Activated CD4-positive, alpha-beta T cell treated with anti-CD3 and anti-CD28 coated beads for 36 hours (primary cell): ENCODE measurements at regions not wholly inside any gene's neighbourhood (a gene's known extent, or its start where the extent isn't known, plus 50 kb on each side); places are given as distances from the start of the nearest gene placed in this dataset.

ENCODE experiments used
- ATAC-seq: fragments of 200-7000 bp; cut with Tn5 transposase; one replicate; pipeline ENCODE4 v1.10.0; 2021; ENCODE audit warnings: mild to moderate bottlenecking, moderate library complexity
- CTCF ChIA-PET: fragments of 350-600 bp; sonication (Branson Sonifier 250); formaldehyde crosslinking; loops from one replicate; lab custom pipeline; 2021; ENCODE audit warnings: antibody characterized with exemption; lab: Charles Lee
- POLR2A ChIA-PET: fragments of 350-600 bp; sonication (Branson Sonifier 250); formaldehyde crosslinking; loops from one replicate; lab custom pipeline; 2021; ENCODE audit warnings: antibody characterized with exemption, inconsistent platforms; lab: Charles Lee
- DNase-seq: peaks from one replicate; pipeline ENCODE4 v3.0.0-alpha.2; 2020
- H3K27ac Mint-ChIP-seq: one replicate; pipeline ENCODE4 v1.8.0; 2021; ENCODE audit warnings: mixed read lengths
- H3K27me3 Mint-ChIP-seq: one replicate; pipeline ENCODE4 v1.8.0; 2021; ENCODE audit warnings: mixed read lengths
- H3K36me3 Mint-ChIP-seq: one replicate; pipeline ENCODE4 v1.8.0; 2021; ENCODE audit warnings: low read depth, mixed read lengths
- H3K4me1 Mint-ChIP-seq: one replicate; pipeline ENCODE4 v1.8.0; 2021; ENCODE audit warnings: mixed read lengths
- H3K4me3 Mint-ChIP-seq: one replicate; pipeline ENCODE4 v1.8.0; 2021; ENCODE audit warnings: mild to moderate bottlenecking, moderate library complexity, mixed read lengths
- H3K9me3 Mint-ChIP-seq: one replicate; pipeline ENCODE4 v1.8.0; 2021; ENCODE audit warnings: low read depth, mixed read lengths
- intact Hi-C, 2 experiments: fragments of 100-400 bp; cut with DNase I in 1 of 2; cut with micrococcal nuclease in 1 of 2; formaldehyde crosslinking; loops; one replicate each; pipeline versions ENCODE4 v1.14.2 to v1.15.1; 2022 to 2024; cut with DNase I, micrococcal nuclease

DNA sequence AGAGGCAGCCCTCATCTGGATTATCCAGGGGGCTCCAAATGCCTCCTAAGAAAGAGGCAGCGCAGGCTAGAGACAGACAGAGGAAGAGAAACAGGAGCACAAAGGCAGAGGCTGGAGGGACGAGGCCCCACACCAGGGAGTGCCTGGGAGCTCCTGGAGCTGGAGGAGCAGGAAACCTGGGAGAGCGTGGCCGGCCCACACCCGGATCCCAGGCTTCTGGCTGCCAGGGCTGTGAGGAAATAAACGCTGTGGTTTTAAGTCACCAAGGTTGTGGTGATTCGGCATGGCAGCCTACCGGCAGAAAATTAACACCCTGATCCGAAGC is 165.5 kb downstream of the OLFM1 start:
- ATAC-seq = no peak
- DNase-seq = no peak
- Mint-ChIP-seq H3K4me1 (no peaks in the 10 kb centered on the region), H3K4me3 (no peak overlapping the region), H3K27ac (no peak overlapping the region), H3K9me3 (no peaks in the 10 kb centered on the region), H3K27me3 (peaks cover 10% of the 10 kb centered on the region), H3K36me3 (no peaks in the 10 kb centered on the region)
- intact Hi-C loops = no loop called here
- ChIA-PET POLR2A (no interaction called here), CTCF (no interaction called here)

DNA sequence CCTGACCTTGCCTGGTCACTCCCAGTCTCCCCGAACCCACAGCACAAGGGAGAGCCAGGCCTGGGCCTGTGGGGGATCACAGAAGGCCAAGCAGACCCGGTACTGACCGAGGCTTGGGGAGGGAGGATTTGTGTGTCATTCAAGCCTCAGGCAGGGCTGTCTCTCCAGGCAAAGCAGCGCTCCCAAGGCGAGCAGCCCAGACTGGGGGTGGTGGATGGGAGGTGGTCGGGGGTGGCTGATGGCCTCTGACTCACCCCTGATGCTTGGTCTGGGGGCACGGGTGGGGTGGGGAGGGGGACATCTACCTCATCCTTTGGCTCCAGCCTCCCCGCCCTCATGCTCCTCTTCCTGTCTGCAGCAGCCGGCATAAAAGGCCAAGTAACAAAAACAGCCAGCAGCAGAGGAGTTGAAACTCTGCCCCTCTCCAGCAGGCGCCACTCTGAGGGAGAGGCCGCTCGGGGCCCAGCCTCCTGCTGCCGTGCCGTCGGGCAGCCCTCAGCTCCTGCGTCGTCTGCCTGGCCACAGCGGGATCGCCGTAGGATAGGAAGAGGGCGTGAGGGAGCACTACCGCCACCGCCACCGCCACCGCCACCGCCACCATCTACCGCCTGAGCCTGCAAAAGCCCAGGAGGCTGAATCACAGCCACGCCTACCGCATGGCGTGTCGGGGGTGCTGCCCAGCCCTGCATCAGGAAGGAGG is 166.0 kb downstream of the OLFM1 start:
- Mint-ChIP-seq H3K4me3 (no peak overlapping the region), H3K36me3 (no peaks in the 10 kb centered on the region), H3K27me3 (peaks cover 10% of the 10 kb centered on the region), H3K9me3 (no peaks in the 10 kb centered on the region), H3K4me1 (no peaks in the 10 kb centered on the region), H3K27ac (no peak overlapping the region)
- intact Hi-C loops = no loop called here
- ChIA-PET CTCF (no interaction called here), POLR2A (no interaction called here)
- ATAC-seq = no peak
- DNase-seq = no peak

DNA sequence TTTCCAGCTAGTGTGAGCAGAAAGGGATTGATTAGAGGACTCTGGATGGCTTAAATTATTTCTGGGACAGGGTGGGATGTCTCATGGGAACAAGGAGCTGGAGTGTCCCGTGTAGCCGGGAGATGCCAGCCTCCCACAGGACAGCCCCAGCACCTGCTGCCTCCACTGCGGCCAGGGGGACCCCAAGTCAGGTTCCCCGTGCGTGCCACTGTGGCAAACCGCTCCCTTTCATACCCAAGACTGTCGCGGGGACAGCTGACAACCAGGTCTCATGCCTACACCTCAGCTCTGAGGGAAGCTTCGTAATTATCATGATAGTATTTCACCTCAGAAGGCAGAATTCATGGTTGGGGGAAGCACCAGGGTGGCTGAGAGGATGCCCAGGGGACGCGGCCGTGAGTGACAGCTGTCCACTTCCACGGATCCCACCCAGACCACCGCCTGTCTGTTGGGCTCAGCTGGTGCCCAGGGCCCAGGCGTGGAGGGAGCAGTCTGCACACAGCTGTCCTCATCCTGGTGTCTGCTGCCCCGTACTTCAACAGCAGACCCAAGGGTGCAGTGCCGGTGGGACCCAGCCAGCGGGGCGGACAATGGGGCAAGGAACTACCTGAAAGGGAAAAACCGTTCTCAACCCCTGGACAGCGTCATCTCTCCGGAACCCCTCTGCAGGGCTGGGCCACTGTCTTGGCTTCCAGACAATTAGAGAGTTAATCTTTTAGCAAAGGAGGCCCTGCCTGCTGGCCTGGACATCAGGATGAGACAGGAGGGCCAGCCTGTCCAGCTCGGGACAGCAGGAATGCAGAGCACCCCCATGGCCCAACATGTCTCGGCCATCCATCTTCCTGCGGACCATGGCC is 166.9 kb downstream of the OLFM1 start:
- H3K4me3 Mint-ChIP-seq = no peak overlapping the region
- no peak for ATAC-seq

DNA sequence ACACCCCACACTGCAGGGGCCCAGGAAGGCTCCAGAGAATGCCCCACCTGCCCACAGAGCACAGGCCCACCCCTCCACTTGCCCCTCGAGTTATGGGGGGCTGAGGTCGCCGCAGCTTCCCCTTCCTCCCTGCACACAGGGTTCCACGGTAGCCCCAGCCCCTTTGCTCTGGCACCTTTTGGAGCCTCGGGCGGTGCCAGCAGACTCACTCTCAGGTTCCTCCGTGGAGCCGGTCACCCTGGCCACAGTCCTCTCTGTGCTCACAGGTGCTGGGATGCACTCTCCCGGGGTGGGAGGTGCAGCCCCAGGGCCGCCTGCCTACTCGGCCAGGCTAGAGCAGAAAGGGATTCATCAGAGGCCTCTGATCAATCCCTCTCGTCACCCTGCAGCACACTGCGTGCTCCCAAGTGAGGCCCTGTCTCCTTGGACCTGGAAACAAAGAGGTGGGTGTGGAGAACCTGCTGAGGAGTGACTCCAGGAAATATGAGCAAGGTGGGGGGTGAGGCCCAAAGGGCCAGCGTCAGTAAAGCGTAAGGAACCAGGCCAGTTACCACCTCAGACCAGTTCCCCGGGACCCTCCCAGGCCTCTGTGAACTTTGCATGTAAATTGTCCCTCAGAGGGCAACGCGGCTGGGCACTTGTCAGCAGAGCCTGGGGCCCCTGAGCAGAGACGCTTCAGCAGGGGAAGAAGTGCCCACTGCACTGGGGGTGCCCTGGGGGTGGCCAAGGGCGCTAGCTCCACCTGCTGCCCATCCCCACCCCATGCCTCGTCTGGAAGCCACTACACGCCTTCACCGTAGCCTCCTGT is 167.8 kb downstream of the OLFM1 start:
- Mint-ChIP-seq H3K4me3 (no peak overlapping the region), H3K9me3 (no peaks in the 10 kb centered on the region), H3K4me1 (no peaks in the 10 kb centered on the region), H3K36me3 (no peaks in the 10 kb centered on the region), H3K27ac (no peak overlapping the region), H3K27me3 (peaks cover 10% of the 10 kb centered on the region)
- intact Hi-C loops = no loop called here
- no peak for DNase-seq
- ATAC-seq = no peak
- ChIA-PET POLR2A (no interaction called here), CTCF (interaction anchor here (0.6 kb wide), 1 partner anchor 284 kb away, joined by 3 read pairs; no protein-coding TSS in a partner anchor)

More for the DNA sequence above, 166.9 kb downstream of the OLFM1 start:
- ChIA-PET CTCF (interaction anchor here (0.6 kb wide), 1 partner anchor 284 kb away, joined by 3 read pairs; no protein-coding TSS in a partner anchor), POLR2A (no interaction called here)
- H3K27me3 Mint-ChIP-seq = peaks cover 10% of the 10 kb centered on the region
- no peaks in the 10 kb centered on the region for H3K36me3 Mint-ChIP-seq
- intact Hi-C loops = no loop called here
- no peaks in the 10 kb centered on the region for H3K4me1 Mint-ChIP-seq
- H3K9me3 Mint-ChIP-seq = no peaks in the 10 kb centered on the region
- H3K27ac Mint-ChIP-seq = no peak overlapping the region
- DNase-seq = no peak

DNA sequence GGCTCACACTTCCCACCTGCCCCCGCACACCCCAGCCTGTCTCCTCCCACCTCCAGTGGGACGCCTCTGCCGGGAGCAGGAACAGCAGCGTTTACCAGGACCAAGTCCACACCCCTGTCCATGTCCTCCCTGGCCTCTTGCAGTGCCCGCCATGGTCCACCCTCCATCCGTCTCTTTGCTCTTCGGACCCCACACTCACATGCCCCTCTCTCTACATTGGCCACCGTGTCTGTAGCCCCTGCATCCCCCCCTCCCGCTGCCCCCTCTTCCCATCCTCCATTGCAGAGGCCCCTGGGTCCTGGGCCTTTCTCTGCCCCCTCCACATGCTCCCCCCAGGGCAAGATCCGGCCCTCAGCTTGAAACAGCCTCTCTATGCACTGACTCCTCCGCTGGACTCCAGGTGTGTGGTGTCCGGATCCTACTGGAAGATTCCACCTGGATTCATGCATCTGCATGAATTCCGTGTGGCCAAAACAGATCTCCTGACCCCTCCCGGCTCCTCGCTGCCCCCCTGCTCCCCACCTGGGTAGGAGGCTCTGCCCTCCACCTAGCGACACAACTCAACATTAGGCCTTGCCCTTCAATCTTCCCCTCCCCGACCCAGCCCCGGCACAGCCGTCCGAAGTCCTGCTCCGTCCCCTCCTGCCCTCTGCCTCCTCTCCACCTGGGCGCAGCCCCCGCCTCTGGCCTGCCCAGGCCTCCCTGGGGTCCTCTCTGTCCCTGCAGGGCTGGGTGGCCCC is 168.5 kb downstream of the OLFM1 start:
- POLR2A ChIA-PET = no interaction called here
- Mint-ChIP-seq H3K4me3 (no peak overlapping the region), H3K27ac (no peak overlapping the region), H3K9me3 (no peaks in the 10 kb centered on the region), H3K36me3 (no peaks in the 10 kb centered on the region), H3K27me3 (peaks cover 10% of the 10 kb centered on the region), H3K4me1 (no peaks in the 10 kb centered on the region)
- DNase-seq (no peak), ATAC-seq (no peak)
- intact Hi-C loops = no loop called here
- CTCF ChIA-PET = no interaction called here

DNA sequence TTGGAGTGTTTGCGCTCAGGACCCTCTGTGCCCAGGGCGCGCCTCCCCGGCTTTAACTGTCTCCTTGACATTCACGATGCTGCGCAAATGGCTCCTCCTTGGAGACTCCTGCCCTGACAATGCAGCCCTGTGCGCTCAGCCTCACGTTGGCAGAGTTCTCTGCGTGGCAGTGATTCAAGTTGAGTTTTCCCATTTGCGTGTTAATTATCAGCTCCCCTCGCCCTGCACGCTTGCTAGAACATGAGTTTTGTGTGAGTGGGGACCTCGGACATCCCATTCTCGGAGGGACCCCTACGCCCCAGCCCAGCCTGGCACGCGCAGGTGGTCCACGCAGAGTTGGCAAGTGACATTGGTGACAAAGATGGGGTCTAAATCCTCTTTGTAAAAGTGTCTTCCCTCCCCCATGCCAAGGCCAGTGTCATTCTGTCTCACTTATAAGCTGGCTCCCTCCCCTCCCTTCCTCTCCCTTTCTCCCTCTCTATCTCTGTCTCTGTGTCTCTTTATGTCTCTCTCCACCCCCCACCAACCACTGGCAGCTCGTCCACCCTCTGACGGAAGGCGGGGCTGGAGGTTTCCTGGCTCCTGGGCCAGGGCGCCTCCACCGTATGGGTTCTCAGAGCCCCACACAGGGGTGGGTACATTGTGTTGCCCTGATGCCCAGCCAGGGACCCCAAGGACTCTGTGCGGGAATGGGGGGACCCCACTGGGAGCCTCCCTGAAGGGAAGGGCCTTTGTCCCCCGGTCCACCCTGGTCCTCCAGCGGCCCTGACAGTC is 169.3 kb downstream of the OLFM1 start:
- Mint-ChIP-seq H3K4me1 (no peaks in the 10 kb centered on the region), H3K36me3 (no peaks in the 10 kb centered on the region), H3K4me3 (no peak overlapping the region), H3K27me3 (peaks cover 9% of the 10 kb centered on the region), H3K27ac (no peak overlapping the region), H3K9me3 (no peaks in the 10 kb centered on the region)
- no peak for DNase-seq
- ChIA-PET CTCF (no interaction called here), POLR2A (no interaction called here)
- intact Hi-C loops = no loop called here
- no peak for ATAC-seq

DNA sequence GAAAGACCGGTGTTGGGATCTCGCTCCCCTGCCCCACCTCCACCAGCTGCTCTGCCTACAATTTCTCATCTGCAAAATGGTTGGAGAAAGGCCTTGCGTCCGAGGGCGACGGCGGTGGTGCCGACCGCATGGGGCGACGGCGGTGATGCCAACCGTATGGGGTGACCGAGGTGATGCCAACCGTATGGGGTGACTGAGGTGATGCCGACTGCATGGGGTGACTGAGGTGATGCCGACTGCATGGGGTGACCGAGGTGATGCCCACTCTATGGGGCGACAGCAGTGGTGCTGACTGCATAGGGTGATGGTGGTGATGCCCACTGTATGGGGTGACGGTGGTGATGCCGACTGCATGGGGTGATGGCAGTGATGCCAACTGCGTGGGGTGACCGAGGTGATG is 171.0 kb downstream of the OLFM1 start:
- no peak overlapping the region for H3K4me3 Mint-ChIP-seq
- intact Hi-C loops = no loop called here
- peaks cover 3% of the 10 kb centered on the region for H3K27me3 Mint-ChIP-seq
- no peaks in the 10 kb centered on the region for H3K4me1 Mint-ChIP-seq
- H3K9me3 Mint-ChIP-seq = no peaks in the 10 kb centered on the region
- H3K36me3 Mint-ChIP-seq = no peaks in the 10 kb centered on the region
- DNase-seq (no peak), ATAC-seq (no peak)
- no peak overlapping the region for H3K27ac Mint-ChIP-seq
- POLR2A ChIA-PET = no interaction called here
- CTCF ChIA-PET = no interaction called here

DNA sequence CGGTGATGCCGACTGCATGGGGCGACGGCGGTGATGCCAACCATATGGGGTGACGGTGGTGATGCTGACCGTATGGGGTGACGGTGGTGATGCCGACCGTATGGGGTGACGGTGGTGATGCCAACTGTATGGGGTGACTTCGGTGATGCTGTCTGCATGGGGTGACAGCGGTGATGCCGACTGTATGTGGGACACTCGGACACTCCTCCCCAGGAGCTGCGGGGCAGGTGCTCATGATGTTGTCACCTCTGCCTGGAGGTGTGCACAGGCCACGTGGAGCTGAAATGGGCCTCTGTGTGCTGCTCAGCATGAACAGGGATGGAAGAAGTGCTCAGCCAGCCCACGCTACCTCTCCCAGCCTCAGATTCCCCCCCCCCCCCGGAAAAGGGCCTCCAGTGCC is 171.8 kb downstream of the OLFM1 start:
- intact Hi-C loops = no loop called here
- DNase-seq = no peak
- no peak overlapping the region for H3K27ac Mint-ChIP-seq
- POLR2A ChIA-PET = no interaction called here
- no peaks in the 10 kb centered on the region for H3K4me1 Mint-ChIP-seq
- H3K27me3 Mint-ChIP-seq = no peaks in the 10 kb centered on the region
- H3K36me3 Mint-ChIP-seq = no peaks in the 10 kb centered on the region
- H3K4me3 Mint-ChIP-seq = no peak overlapping the region
- ATAC-seq = no peak
- no peaks in the 10 kb centered on the region for H3K9me3 Mint-ChIP-seq
- CTCF ChIA-PET = no interaction called here

DNA sequence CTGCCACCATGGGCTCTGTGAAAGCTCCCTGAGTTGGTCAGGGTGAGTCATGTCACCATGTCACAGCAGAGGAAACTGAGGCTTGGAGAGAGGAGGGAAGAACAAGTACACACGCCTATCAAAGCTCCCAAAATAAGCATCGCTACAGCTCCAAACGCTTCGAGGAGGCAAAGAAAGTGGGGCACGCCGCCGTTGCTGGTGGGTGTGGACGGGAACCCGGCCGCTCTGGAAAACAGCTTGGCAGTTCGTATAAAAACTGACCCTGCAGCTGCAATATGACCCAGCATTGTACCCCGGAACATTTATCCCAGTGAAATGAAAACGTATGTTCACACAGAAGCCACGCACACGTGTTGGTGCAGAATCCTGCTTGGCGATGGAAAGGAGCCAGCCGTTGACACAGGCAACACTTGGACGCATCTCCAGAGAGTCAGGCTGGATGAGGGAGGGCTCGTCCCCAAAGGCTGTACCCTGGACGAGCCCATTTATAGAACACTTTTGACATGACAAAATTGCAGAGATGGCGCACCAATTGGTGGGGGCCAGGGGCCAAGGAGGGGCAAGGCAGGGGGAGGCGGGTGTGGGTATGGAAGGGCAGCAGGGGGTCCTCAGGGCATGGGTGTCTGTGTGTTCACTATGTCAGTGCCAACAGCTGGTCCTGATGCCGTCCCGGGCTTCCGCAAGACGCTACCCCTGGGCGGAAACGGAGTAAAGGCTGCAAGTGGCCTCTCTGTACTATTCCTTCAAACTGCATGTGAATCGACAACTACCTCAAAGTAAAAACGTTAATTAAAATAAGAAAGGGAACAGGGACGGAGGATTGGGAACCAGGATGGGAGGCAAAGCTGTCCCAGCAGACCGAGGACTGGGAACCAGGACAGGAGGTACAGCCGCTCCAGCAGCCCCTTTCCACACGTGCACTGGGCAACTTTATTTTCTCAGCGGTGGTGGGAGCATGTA is 173.0 kb downstream of the OLFM1 start:
- Mint-ChIP-seq H3K27me3 (no peaks in the 10 kb centered on the region), H3K36me3 (no peaks in the 10 kb centered on the region), H3K4me3 (no peak overlapping the region), H3K27ac (no peak overlapping the region), H3K4me1 (no peaks in the 10 kb centered on the region), H3K9me3 (no peaks in the 10 kb centered on the region)
- DNase-seq = no peak
- ChIA-PET POLR2A (no interaction called here), CTCF (no interaction called here)
- intact Hi-C loops = no loop called here
- no peak for ATAC-seq

DNA sequence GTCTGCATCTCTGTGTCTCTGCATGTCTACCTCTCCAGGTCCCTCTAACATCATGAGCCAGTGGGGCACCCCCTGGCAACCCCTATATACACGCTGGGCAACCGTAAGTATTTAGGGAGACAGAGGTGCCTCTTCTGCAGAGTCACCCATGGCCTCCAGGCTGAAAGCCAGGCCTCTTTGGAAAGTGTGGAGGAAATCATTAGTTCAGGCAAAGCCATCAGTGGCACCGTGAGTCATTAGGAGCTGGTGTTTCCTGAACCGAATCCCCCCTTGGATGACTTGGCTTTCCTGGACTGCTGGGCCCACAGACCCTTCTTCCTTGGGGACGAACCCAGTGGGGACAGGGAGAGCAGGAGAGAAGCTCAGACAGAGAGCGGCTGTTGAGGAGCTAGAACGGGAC is 174.8 kb downstream of the OLFM1 start:
- Mint-ChIP-seq H3K36me3 (no peaks in the 10 kb centered on the region), H3K4me3 (no peak overlapping the region), H3K27me3 (peaks cover 4% of the 10 kb centered on the region), H3K27ac (no peak overlapping the region), H3K9me3 (no peaks in the 10 kb centered on the region), H3K4me1 (no peaks in the 10 kb centered on the region)
- ATAC-seq = no peak
- no peak for DNase-seq
- ChIA-PET POLR2A (no interaction called here), CTCF (no interaction called here)
- intact Hi-C loops = no loop called here
